ENCODE measurements at regions not wholly inside any gene's neighbourhood (a gene's known extent, or its start where the extent isn't known, plus 50 kb on each side); places are given as distances from the start of the nearest gene placed in this dataset.

DNA sequence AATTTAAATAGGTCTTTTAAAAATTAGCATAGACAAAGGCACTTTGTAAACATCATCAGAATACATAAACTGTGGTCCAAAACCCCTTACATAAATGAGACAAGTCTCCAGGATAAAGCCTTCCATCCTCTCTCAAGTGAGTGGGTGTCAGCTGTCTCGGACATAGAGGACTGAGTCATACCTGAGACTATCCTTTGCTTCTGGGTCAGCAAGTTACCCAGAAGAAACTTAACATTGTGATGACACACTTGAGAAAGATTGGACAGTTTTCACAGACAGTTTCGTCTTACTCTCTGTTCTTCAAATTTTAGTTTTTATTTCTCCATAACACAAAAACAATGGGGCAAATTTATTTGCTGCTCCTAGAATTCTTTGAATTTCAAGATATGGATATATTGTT, 838.0 kb downstream of the DHX35 start:
- intact Hi-C loops (cut with DNase I) = no loop called here
- Histone ChIP-seq H3K9me3 (no peaks in the 10 kb centered on the region), H3K4me3 (no peak overlapping the region), H3K4me1 (no peaks in the 10 kb centered on the region), H3K36me3 (no peaks in the 10 kb centered on the region), H3K27ac (no peak overlapping the region), H3K27me3 (no peaks in the 10 kb centered on the region)
- TF ChIP-seq, protein P1, sequence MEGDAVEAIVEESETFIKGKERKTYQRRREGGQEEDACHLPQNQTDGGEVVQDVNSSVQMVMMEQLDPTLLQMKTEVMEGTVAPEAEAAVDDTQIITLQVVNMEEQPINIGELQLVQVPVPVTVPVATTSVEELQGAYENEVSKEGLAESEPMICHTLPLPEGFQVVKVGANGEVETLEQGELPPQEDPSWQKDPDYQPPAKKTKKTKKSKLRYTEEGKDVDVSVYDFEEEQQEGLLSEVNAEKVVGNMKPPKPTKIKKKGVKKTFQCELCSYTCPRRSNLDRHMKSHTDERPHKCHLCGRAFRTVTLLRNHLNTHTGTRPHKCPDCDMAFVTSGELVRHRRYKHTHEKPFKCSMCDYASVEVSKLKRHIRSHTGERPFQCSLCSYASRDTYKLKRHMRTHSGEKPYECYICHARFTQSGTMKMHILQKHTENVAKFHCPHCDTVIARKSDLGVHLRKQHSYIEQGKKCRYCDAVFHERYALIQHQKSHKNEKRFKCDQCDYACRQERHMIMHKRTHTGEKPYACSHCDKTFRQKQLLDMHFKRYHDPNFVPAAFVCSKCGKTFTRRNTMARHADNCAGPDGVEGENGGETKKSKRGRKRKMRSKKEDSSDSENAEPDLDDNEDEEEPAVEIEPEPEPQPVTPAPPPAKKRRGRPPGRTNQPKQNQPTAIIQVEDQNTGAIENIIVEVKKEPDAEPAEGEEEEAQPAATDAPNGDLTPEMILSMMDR (IDR thresholded peaks at IDR 0.05) = no peak
- TF ChIP-seq POLR2AphosphoS5 (IDR thresholded peaks at IDR 0.05; ENCODE audit: insufficient read depth in 1 of 2, low read depth in 1 of 2) = no peak
- TF ChIP-seq POLR2A (IDR thresholded peaks at IDR 0.05) = no peak
- no peak for DNase-seq (ENCODE audit: extremely low spot score in 2 of 2)

DNA sequence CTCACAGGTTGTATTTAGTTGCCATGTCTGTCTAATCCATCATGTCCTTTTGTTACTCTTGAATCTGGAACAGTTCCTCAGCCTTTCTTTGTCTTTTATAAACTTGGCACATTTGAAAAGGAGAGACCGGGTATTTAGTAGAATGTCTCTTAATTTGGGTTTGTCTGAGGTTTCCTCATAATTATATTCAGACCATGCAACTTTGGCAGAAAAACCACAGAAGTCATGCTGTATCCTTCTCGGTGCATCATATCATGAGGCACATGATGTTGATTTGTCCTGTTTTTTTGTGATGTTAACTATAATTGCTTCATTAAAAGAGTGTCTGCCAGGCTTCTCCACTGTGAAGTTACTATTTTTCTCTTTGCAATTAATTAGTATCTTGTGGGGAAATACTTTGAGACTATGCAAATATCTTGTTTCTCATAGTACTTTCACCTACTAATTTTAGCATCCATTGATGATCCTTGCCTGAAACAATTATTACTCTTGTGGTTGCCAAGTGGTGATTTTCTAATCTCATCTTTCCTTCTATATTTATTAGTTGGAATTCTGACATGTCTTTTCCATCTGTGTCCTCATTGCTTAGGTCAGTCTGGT, 837.3 kb downstream of the DHX35 start:
- intact Hi-C loops (cut with DNase I) = no loop called here
- DNase-seq (ENCODE audit: extremely low spot score in 2 of 2) = no peak
- H3K4me3 ChIP-seq = no peak overlapping the region
- no peaks in the 10 kb centered on the region for H3K9me3 ChIP-seq
- no peak overlapping the region for H3K27ac ChIP-seq
- H3K36me3 ChIP-seq = no peaks in the 10 kb centered on the region
- TF ChIP-seq, protein P1 (IDR thresholded peaks at IDR 0.05) = no peak
- no peak for TF ChIP-seq POLR2A (IDR thresholded peaks at IDR 0.05)
- TF ChIP-seq POLR2AphosphoS5 (IDR thresholded peaks at IDR 0.05; ENCODE audit: insufficient read depth in 1 of 2, low read depth in 1 of 2) = no peak
- no peaks in the 10 kb centered on the region for H3K4me1 ChIP-seq
- no peaks in the 10 kb centered on the region for H3K27me3 ChIP-seq

GRCh38 chr20:39795401-39796272, 833.5 kb downstream of the DHX35 start:
- Histone ChIP-seq H3K4me3 (no peak overlapping the region), H3K27me3 (no peaks in the 10 kb centered on the region), H3K36me3 (no peaks in the 10 kb centered on the region), H3K4me1 (no peaks in the 10 kb centered on the region), H3K27ac (no peak overlapping the region), H3K9me3 (no peaks in the 10 kb centered on the region)
- TF ChIP-seq, protein P1 (IDR thresholded peaks at IDR 0.05) = no peak
- TF ChIP-seq POLR2AphosphoS5 (IDR thresholded peaks at IDR 0.05; ENCODE audit: insufficient read depth in 1 of 2, low read depth in 1 of 2) = peak in 1 of 2 donors; percentile 49
- TF ChIP-seq POLR2A (IDR thresholded peaks at IDR 0.05) = no peak
- intact Hi-C loops (cut with DNase I) = no loop called here
- DNase-seq (ENCODE audit: extremely low spot score in 2 of 2) = no peak

DNA sequence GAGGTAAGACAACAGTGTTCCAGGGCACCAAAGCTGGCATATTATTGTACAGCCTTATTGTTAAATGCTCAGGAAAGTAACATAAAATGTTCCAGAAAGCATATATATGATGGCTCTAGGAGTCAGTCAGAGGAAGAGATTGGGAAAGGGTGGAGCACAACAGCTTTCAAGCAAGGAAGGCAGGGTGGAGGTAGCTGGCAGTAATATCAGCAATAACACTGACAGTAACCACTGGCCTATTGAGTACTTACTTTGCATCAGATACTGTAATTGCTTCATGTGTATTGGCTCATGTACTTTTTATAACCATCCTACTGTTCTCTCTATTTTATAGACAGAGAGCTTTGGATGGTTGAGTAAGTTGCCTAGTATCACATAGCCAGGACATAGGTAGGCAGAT, 830.2 kb downstream of the DHX35 start:
- TF ChIP-seq POLR2AphosphoS5 (IDR thresholded peaks at IDR 0.05; ENCODE audit: insufficient read depth in 1 of 2, low read depth in 1 of 2) (no peak), POLR2A (IDR thresholded peaks at IDR 0.05) (no peak)
- TF ChIP-seq, protein P1 (IDR thresholded peaks at IDR 0.05) = no peak
- no peaks in the 10 kb centered on the region for H3K36me3 ChIP-seq
- H3K27ac ChIP-seq = no peak overlapping the region
- DNase-seq (ENCODE audit: extremely low spot score in 2 of 2) = no peak
- no peaks in the 10 kb centered on the region for H3K4me1 ChIP-seq
- H3K27me3 ChIP-seq = no peaks in the 10 kb centered on the region
- no peak overlapping the region for H3K4me3 ChIP-seq
- intact Hi-C loops (cut with DNase I) = no loop called here
- H3K9me3 ChIP-seq = no peaks in the 10 kb centered on the region

DNA sequence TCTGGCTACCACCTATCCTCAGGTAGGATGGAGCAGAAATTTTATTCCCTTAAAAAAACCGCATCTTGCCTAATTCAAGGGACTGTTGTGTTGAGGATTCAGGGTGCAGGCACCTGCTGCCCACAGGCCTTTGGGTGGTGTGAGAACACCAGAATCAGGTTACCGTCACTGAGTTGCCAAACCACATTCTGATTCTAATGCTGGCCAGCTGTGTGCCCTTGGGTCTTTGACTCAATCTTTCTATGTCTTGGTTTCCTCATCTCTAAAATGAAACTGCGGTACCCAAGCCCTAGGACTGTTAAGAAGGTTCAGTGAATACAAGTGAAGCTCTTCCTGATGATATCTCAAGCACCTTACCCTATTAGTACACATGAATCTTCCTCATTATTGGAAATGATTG, 827.3 kb downstream of the DHX35 start:
- TF ChIP-seq POLR2AphosphoS5 (IDR thresholded peaks at IDR 0.05; ENCODE audit: insufficient read depth in 1 of 2, low read depth in 1 of 2) = no peak
- no peak for TF ChIP-seq POLR2A (IDR thresholded peaks at IDR 0.05)
- TF ChIP-seq, protein P1 (IDR thresholded peaks at IDR 0.05) = no peak
- Histone ChIP-seq H3K36me3 (no peaks in the 10 kb centered on the region), H3K4me3 (no peak overlapping the region), H3K9me3 (no peaks in the 10 kb centered on the region), H3K4me1 (no peaks in the 10 kb centered on the region), H3K27ac (no peak overlapping the region), H3K27me3 (no peaks in the 10 kb centered on the region)
- intact Hi-C loops (cut with DNase I) = no loop called here
- no peak for DNase-seq (ENCODE audit: extremely low spot score in 2 of 2)
